ENCODE measurements at regions not wholly inside any gene's neighbourhood (a gene's known extent, or its start where the extent isn't known, plus 50 kb on each side); places are given as distances from the start of the nearest gene placed in this dataset.

- Histone ChIP-seq H3K4me3 (no peak overlapping the region), H3K27me3 (no peaks in the 10 kb centered on the region), H3K36me3 (no peaks in the 10 kb centered on the region), H3K4me1 (ENCODE audit: low read depth) (no peaks in the 10 kb centered on the region), H3K27ac (no peak overlapping the region), H3K9me3 (ENCODE audit: low read depth) (no peaks in the 10 kb centered on the region)
- no peak for TF ChIP-seq CTCF (IDR thresholded peaks at IDR 0.05; ENCODE audit: low read depth, low read length)
- no peak for DNase-seq (ENCODE audit: low read depth in 1 of 2, low spot score in 1 of 2)
Measured at GRCh38 chr14:105864651-105865265, 338.4 kb downstream of the TMEM121 start.

DNA sequence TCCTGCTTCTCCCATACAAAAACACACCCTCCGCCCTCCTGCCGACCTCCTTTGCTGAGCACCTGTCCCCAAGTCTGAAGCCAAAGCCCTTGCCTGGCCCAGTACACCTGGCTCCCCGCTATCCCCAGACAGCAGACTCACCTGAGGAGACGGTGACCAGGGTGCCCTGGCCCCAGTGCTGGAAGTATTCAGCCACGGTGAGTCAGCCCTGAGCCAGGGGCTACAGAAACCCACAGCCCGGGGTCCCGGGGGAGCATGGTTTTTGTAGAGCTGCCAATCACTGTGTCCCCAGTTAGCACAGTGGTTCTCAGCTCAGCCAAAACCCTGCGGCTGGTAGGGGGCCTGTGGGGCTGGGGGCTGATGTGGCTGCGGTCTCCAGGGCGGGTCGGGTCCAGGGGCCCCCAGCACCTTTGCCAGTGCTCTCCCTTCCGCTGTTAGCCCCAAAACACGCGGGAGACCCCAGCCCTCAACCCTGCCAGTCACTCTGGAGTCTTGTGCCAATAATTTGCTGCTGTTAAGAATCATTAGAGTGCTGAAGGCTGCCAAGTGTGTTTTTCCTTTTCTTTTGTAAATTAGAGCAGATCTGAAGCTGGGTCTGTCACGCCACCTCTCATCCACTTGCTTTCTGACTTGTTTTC is 339.0 kb downstream of the TMEM121 start:
- no peak for TF ChIP-seq CTCF (IDR thresholded peaks at IDR 0.05; ENCODE audit: low read depth, low read length)
- Histone ChIP-seq H3K27ac (no peak overlapping the region), H3K9me3 (ENCODE audit: low read depth) (no peaks in the 10 kb centered on the region)

DNA sequence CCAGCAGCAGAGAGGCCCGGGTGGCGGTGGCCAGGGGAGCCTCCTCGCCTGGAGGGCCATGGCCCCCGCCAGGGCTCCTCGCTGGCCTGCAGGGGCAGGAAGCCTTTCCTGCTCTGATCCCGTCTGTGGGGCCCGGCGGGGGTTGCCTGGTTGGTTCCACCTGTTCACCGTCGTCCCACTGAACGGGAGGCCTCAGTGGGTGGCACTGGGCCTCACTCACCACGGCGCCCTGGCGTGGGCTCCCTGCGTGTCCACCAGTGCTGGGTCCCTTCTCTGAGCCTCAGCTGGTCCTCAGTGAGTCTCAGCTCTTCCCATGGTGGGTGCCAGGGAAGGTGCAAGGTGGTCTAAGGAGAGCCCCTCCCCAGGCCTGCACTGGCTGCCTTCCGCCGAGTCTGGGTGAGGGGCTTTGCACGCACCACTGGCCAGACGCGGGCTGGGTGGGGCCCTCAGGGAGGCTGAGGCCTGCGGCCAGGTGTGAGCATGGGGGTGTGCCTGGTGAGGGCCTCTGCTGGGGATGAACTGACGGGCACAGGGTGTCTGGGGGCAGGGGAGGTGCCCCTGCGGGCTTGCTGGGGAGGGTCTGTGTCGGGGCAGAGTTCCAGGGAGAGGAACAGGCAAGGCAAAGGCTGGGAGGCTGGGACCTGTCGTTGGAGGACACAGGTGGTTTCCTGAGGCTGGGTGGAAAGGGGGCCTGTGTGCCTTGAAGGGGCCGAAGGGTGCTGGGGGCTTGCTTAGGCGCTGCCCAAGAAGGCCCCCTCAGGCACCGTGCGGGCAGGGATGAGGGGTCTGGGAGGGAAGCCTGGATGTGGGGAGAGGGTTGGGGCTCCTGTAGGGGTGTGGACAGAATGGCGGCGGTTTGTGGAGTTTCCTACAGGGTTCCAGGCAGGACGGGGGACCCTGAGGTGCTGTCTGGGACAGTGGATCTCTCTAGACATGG is 339.8 kb downstream of the TMEM121 start:
- Histone ChIP-seq H3K27me3 (no peaks in the 10 kb centered on the region), H3K4me1 (ENCODE audit: low read depth) (no peaks in the 10 kb centered on the region), H3K36me3 (no peaks in the 10 kb centered on the region), H3K9me3 (ENCODE audit: low read depth) (no peaks in the 10 kb centered on the region), H3K4me3 (no peak overlapping the region), H3K27ac (no peak overlapping the region)
- TF ChIP-seq CTCF (IDR thresholded peaks at IDR 0.05; ENCODE audit: low read depth, low read length): no peak
- DNase-seq (ENCODE audit: low read depth in 1 of 2, low spot score in 1 of 2): no peak

More for the DNA sequence above, 339.0 kb downstream of the TMEM121 start:
- Histone ChIP-seq H3K4me1 (ENCODE audit: low read depth) (no peaks in the 10 kb centered on the region), H3K4me3 (no peak overlapping the region), H3K36me3 (no peaks in the 10 kb centered on the region), H3K27me3 (no peaks in the 10 kb centered on the region)
- DNase-seq (ENCODE audit: low read depth in 1 of 2, low spot score in 1 of 2): no peak

DNA sequence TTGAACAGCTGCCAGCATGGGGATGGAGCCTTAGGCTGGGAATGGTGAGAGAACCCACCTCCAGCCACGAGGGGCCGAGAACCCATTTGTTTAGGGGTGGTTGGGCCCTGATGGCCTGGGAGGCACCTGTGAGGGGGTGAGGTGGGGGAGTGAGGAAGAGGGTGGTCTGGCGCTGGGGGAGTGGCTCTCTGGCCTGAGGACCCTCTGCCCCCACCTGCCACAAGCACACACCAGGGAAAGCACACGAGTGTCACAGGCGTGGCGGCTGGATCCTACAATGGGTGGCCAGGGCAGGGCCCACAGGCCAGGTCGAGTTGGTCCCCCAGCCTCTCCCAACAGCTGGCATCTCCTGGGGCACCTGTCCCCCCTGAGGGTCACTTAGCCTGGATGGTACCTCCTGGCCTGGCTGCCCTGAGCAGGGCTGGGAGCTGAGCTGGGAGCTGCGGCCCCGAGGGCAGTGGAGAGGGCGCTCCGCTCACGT is 340.5 kb downstream of the TMEM121 start:
- H3K27me3 ChIP-seq: no peaks in the 10 kb centered on the region
- no peaks in the 10 kb centered on the region for H3K36me3 ChIP-seq
- no peaks in the 10 kb centered on the region for H3K9me3 ChIP-seq (ENCODE audit: low read depth)
- no peak overlapping the region for H3K4me3 ChIP-seq
- no peak overlapping the region for H3K27ac ChIP-seq
- no peaks in the 10 kb centered on the region for H3K4me1 ChIP-seq (ENCODE audit: low read depth)
- TF ChIP-seq CTCF (IDR thresholded peaks at IDR 0.05; ENCODE audit: low read depth, low read length): no peak
- DNase-seq (ENCODE audit: low read depth in 1 of 2, low spot score in 1 of 2): no peak

DNA sequence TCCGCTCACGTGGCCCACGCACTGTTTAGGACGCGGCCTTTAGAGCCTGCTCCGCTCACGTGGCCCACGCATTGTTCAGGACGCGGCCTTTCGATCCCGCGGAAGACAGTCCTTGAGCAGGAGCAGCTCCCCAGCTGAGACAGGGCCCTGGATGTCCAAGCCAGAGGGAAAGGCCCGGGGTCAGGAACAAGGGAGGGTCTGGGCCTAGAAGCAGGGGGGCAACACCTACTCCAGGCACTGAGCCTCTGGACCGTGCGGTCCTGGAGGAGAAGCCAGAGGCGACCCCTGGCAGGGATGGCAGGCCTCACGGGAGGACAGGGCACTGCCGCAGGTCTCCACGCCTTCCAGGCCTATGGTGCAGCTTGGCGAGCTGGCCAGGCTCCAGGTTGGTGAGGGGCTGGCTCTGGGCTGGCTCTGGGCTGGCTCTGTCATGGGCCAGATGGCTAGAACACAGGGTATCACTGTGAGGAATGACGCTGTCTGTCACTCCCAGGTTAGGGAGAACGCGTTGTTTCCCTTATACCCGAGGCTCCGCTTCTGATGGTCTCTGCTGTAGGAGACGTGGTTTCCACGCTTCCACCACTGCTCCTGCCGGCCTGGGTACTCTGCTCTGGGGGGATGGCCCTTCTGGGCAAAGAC is 341.7 kb downstream of the TMEM121 start:
- no peak for DNase-seq (ENCODE audit: low read depth in 1 of 2, low spot score in 1 of 2)
- no peaks in the 10 kb centered on the region for H3K9me3 ChIP-seq (ENCODE audit: low read depth)
- no peak for TF ChIP-seq CTCF (IDR thresholded peaks at IDR 0.05; ENCODE audit: low read depth, low read length)

More for the DNA sequence above, 341.7 kb downstream of the TMEM121 start:
- Histone ChIP-seq H3K4me3 (no peak overlapping the region), H3K27me3 (no peaks in the 10 kb centered on the region), H3K27ac (no peak overlapping the region), H3K36me3 (no peaks in the 10 kb centered on the region), H3K4me1 (ENCODE audit: low read depth) (no peaks in the 10 kb centered on the region)
